Central memory CD8-positive, alpha-beta T cell (primary cell): ENCODE measurements at regions not wholly inside any gene's neighbourhood (a gene's known extent, or its start where the extent isn't known, plus 50 kb on each side); places are given as distances from the start of the nearest gene placed in this dataset.
"Not testable (repeated sequence)": the region's sequence is repeated elsewhere in the genome, so short reads cannot be mapped to it uniquely, and the experiment has no call there.

Experiments
- ATAC-seq: fragments of 150-1000 bp; cut with Tn5 transposase; replicated peaks from 2 replicates; pipeline ENCODE4 v1.10.0; 2022; ENCODE audit warnings: mild to moderate bottlenecking, moderate FRiP score, moderate number of reproducible peaks; ENCODE audit not compliant: poor library complexity, severe bottlenecking; ENCODE audit errors: extremely low read depth
- DNase-seq, 2 donors: peaks; one replicate each; pipeline ENCODE4 v3.0.0; 2021; ENCODE audit warnings: low spot score in 2 of 2
- H3K27ac Mint-ChIP-seq: one replicate; pipeline ENCODE4 v1.8.0; 2022; ENCODE audit warnings: low read depth, mild to moderate bottlenecking, moderate library complexity, mixed read lengths
- H3K27me3 Mint-ChIP-seq: one replicate; pipeline ENCODE4 v1.8.0; 2022; ENCODE audit warnings: mixed read lengths
- H3K36me3 Mint-ChIP-seq: one replicate; pipeline ENCODE4 v1.8.0; 2022; ENCODE audit warnings: mild to moderate bottlenecking, moderate library complexity, mixed read lengths; ENCODE audit not compliant: insufficient read depth
- H3K4me1 Mint-ChIP-seq: one replicate; pipeline ENCODE4 v1.8.0; 2022; ENCODE audit warnings: mixed read lengths
- H3K4me3 Mint-ChIP-seq: one replicate; pipeline ENCODE4 v1.8.0; 2022; ENCODE audit warnings: mild to moderate bottlenecking, moderate library complexity, mixed read lengths
- H3K9me3 Mint-ChIP-seq: one replicate; pipeline ENCODE4 v1.8.0; 2022; ENCODE audit warnings: mixed read lengths

GRCh38 chr1:220966473-220966872, 87.2 kb downstream of the HLX start:
- H3K27me3 Mint-ChIP-seq, result no peaks in the 10 kb centered on the region
- no peak overlapping the region for H3K27ac Mint-ChIP-seq
- no peak overlapping the region for H3K4me3 Mint-ChIP-seq
- DNase-seq, result no peak
- H3K9me3 Mint-ChIP-seq, result peaks cover 10% of the 10 kb centered on the region
- no peaks in the 10 kb centered on the region for H3K4me1 Mint-ChIP-seq
- no peak for ATAC-seq
- no peaks in the 10 kb centered on the region for H3K36me3 Mint-ChIP-seq

GRCh38 chr1:220966881-220967611, 87.8 kb downstream of the HLX start:
- Mint-ChIP-seq H3K36me3 (no peaks in the 10 kb centered on the region), H3K9me3 (peaks cover 7% of the 10 kb centered on the region), H3K27me3 (no peaks in the 10 kb centered on the region), H3K4me1 (no peaks in the 10 kb centered on the region), H3K4me3 (no peak overlapping the region), H3K27ac (no peak overlapping the region)
- DNase-seq (no peak), ATAC-seq (no peak)

GRCh38 chr1:220967911-220968310, 88.7 kb downstream of the HLX start:
- H3K4me1 Mint-ChIP-seq, result no peaks in the 10 kb centered on the region
- no peak for DNase-seq

DNA sequence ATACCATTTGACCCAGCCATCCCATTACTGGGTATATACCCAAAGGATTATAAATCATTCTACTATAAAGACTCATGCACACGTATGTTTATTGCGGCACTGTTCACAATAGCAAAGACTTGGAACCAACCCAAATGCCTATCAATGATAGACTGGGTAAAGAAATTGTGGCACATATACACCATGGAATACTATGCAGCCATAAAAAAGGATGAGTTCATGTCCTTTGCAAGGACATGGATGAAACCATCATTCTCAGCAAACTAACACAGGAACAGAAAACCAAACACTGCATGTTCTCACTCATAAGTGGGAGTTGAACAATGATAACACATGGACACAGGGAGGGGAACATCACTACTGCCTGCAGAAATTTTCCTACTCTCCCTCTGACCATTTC, 90.0 kb downstream of the HLX start:
- H3K4me1 Mint-ChIP-seq, H3K27me3 Mint-ChIP-seq, DNase-seq, H3K4me3 Mint-ChIP-seq, ATAC-seq, H3K36me3 Mint-ChIP-seq, H3K27ac Mint-ChIP-seq, H3K9me3 Mint-ChIP-seq: not testable (repeated sequence)

More at GRCh38 chr1:220967911-220968310, 88.7 kb downstream of the HLX start:
- no peaks in the 10 kb centered on the region for H3K36me3 Mint-ChIP-seq
- no peak overlapping the region for H3K4me3 Mint-ChIP-seq
- ATAC-seq, result no peak
- no peaks in the 10 kb centered on the region for H3K27me3 Mint-ChIP-seq
- no peak overlapping the region for H3K27ac Mint-ChIP-seq
- peaks cover 7% of the 10 kb centered on the region for H3K9me3 Mint-ChIP-seq

GRCh38 chr1:220970311-220970710, 91.1 kb downstream of the HLX start:
- H3K4me1 Mint-ChIP-seq, result no peaks in the 10 kb centered on the region
- no peak overlapping the region for H3K4me3 Mint-ChIP-seq
- no peak for DNase-seq
- no peak overlapping the region for H3K27ac Mint-ChIP-seq
- H3K27me3 Mint-ChIP-seq, result no peaks in the 10 kb centered on the region
- no peaks in the 10 kb centered on the region for H3K36me3 Mint-ChIP-seq
- H3K9me3 Mint-ChIP-seq, result no peaks in the 10 kb centered on the region
- no peak for ATAC-seq

- Mint-ChIP-seq H3K4me1 (no peaks in the 10 kb centered on the region), H3K27ac (no peak overlapping the region), H3K4me3 (no peak overlapping the region), H3K27me3 (no peaks in the 10 kb centered on the region), H3K36me3 (no peaks in the 10 kb centered on the region), H3K9me3 (no peaks in the 10 kb centered on the region)
- DNase-seq (no peak), ATAC-seq (no peak)
Observed at GRCh38 chr1:220971221-220971620, 92.0 kb downstream of the HLX start.

GRCh38 chr1:220974431-220974830, 95.2 kb downstream of the HLX start:
- DNase-seq, result no peak
- no peak overlapping the region for H3K27ac Mint-ChIP-seq
- H3K4me3 Mint-ChIP-seq, result no peak overlapping the region
- no peaks in the 10 kb centered on the region for H3K4me1 Mint-ChIP-seq
- ATAC-seq, result no peak
- no peaks in the 10 kb centered on the region for H3K27me3 Mint-ChIP-seq
- H3K36me3 Mint-ChIP-seq, result no peaks in the 10 kb centered on the region
- H3K9me3 Mint-ChIP-seq, result no peaks in the 10 kb centered on the region

- DNase-seq (no peak), ATAC-seq (no peak)
- H3K36me3 Mint-ChIP-seq, result no peaks in the 10 kb centered on the region
- no peaks in the 10 kb centered on the region for H3K27me3 Mint-ChIP-seq
- no peak overlapping the region for H3K4me3 Mint-ChIP-seq
- H3K9me3 Mint-ChIP-seq, result no peaks in the 10 kb centered on the region
- no peak overlapping the region for H3K27ac Mint-ChIP-seq
- no peaks in the 10 kb centered on the region for H3K4me1 Mint-ChIP-seq
Observed at GRCh38 chr1:220976390-220976789, 97.1 kb downstream of the HLX start.

GRCh38 chr1:220979371-220979770, 100.1 kb downstream of the HLX start:
- Mint-ChIP-seq H3K4me3 (no peak overlapping the region), H3K27me3 (no peaks in the 10 kb centered on the region), H3K9me3 (no peaks in the 10 kb centered on the region), H3K36me3 (no peaks in the 10 kb centered on the region), H3K4me1 (no peaks in the 10 kb centered on the region), H3K27ac (no peak overlapping the region)
- ATAC-seq (no peak), DNase-seq (no peak)

DNA sequence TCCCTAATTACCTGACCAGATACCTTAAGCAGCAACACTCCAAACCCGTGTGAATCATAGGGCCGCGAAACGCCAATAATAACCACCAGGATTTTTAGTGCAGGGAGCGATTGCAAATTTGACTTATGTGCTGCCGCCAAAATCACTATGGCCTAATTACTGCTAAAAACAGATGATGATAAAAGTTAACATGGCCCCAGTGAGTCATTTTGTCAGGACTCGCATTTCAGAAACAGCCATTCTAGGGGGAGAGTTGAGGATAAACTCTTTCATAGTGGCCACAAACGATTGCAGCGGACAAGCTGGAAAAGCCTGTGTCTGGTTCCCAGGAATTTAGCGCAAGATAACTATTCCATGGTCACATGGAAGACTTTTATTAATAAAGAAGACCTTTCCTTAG, 103.4 kb downstream of the HLX start:
- Mint-ChIP-seq H3K27me3 (no peaks in the 10 kb centered on the region), H3K4me3 (no peak overlapping the region), H3K4me1 (no peaks in the 10 kb centered on the region), H3K36me3 (no peaks in the 10 kb centered on the region), H3K9me3 (no peaks in the 10 kb centered on the region), H3K27ac (no peak overlapping the region)
- no peak for DNase-seq
- ATAC-seq, result no peak

GRCh38 chr1:220983877-220984635, 104.8 kb downstream of the HLX start:
- no peaks in the 10 kb centered on the region for H3K36me3 Mint-ChIP-seq
- H3K27ac Mint-ChIP-seq, result no peak overlapping the region
- H3K4me1 Mint-ChIP-seq, result no peaks in the 10 kb centered on the region
- DNase-seq, result no peak
- H3K9me3 Mint-ChIP-seq, result no peaks in the 10 kb centered on the region
- no peaks in the 10 kb centered on the region for H3K27me3 Mint-ChIP-seq
- no peak overlapping the region for H3K4me3 Mint-ChIP-seq
- ATAC-seq, result no peak

DNA sequence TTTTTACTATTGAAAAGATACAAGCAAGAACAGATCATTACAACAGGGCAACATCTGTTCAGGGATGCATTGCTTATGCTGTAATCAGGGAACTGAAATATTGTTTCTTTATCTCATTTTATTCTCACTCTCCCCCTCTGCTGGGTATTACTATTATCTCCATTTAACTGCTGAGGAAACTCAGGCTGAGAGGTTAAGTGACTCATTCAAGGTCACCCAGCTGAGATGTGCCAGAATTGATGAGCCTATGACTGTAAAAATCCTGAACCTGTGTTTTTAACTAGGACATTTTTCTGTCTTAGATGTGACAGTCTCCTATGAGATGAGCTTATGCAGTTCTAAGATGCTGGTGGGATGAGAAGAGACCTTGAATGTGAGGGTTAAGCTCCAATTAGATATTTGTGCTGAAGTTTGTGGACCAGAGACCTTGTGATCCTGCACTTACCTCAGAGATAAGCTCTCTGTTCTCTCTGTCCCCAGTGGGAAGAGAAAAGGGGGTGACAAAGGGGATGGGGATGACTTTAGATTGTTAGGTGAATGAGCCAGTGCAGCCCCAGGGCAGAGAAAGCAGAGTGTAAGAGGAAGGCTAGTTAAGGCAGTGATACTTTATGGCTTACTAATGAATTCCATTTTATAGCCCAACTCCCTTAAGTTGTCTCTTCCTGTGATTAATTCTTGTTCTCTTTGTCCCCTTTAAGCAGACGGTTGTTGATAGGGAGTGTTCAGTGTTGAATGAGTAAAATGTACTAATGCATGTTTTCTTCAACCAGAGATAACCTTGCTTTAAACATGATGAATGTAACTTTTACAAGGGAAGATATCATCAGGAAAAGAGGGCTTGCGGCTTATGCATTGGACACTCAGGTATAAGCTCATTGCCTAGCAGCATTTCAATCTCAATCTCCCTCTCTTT, 111.4 kb downstream of the HLX start:
- DNase-seq, result no peak
- H3K9me3 Mint-ChIP-seq, result peaks cover 10% of the 10 kb centered on the region
- H3K27ac Mint-ChIP-seq, result no peak overlapping the region
- no peaks in the 10 kb centered on the region for H3K36me3 Mint-ChIP-seq
- no peak for ATAC-seq
- no peak overlapping the region for H3K4me3 Mint-ChIP-seq
- no peaks in the 10 kb centered on the region for H3K4me1 Mint-ChIP-seq
- peaks cover 19% of the 10 kb centered on the region for H3K27me3 Mint-ChIP-seq
